B cell (primary cell): ENCODE measurements at regions not wholly inside any gene's neighbourhood (a gene's known extent, or its start where the extent isn't known, plus 50 kb on each side); places are given as distances from the start of the nearest gene placed in this dataset.

ENCODE experiments used
- ATAC-seq: fragments of 200-7000 bp; cut with Tn5 transposase; one replicate; pipeline ENCODE4 v1.10.0; 2021; ENCODE audit warnings: low read depth, mild to moderate bottlenecking, moderate number of reproducible peaks, moderate library complexity
- CTCF ChIA-PET: fragments of 350-600 bp; sonication (Branson Sonifier 250); formaldehyde crosslinking; loops from one replicate; lab custom pipeline; 2021; ENCODE audit warnings: antibody characterized with exemption, inconsistent platforms; lab: Charles Lee
- POLR2A ChIA-PET: fragments of 350-600 bp; sonication (Branson Sonifier 250); formaldehyde crosslinking; loops from one replicate; lab custom pipeline; 2021; ENCODE audit warnings: antibody characterized with exemption; lab: Charles Lee
- DNase-seq: peaks from one replicate; pipeline ENCODE4 v3.0.0; 2013
- H2AFZ ChIP-seq: 2 replicates; pipeline ENCODE4 v1.6.1; 2012; ENCODE audit warnings: mild to moderate bottlenecking, low read depth, low read length; ENCODE audit not compliant: insufficient read depth, poor library complexity, severe bottlenecking
- H3K27ac ChIP-seq, 2 donors: 1 replicate in 1 of 2; 2 replicates in 1 of 2; pipeline ENCODE4 v1.5.1; 2012 to 2013; ENCODE audit warnings: low read length in 2 of 2, mild to moderate bottlenecking in 2 of 2, moderate library complexity in 1 of 2
- H3K27me3 ChIP-seq, 4 experiments: fragments of 200-600 bp in 1 of 4; sonication (generic) in 1 of 4; replicated peaks in 1 of 4; 1 replicate in 2 of 4; 2 replicates in 2 of 4; pipeline versions ENCODE4 v1.6.1 to v1.7.0; 2013 to 2016; ENCODE audit warnings: low read length in 3 of 4, mild to moderate bottlenecking in 2 of 4, mixed read lengths in 1 of 4, moderate library complexity in 1 of 4; ENCODE audit not compliant: insufficient read depth in 4 of 4, control insufficient read depth in 3 of 4; ENCODE audit errors: control extremely low read depth in 1 of 4
- H3K36me3 ChIP-seq, 2 experiments: replicated peaks in 1 of 2; 1 replicate in 1 of 2; 2 replicates in 1 of 2; pipeline versions ENCODE4 v1.6.1 to v1.7.1; 2013; ENCODE audit warnings: low read length in 1 of 2; ENCODE audit not compliant: insufficient read depth in 2 of 2, control insufficient read depth in 1 of 2; ENCODE audit errors: control extremely low read depth in 1 of 2, extremely low read depth in 1 of 2
- H3K4me1 ChIP-seq, 2 donors: fragments of 200-600 bp in 1 of 2; sonication (generic) in 1 of 2; 1 replicate in 1 of 2; 2 replicates in 1 of 2; pipeline versions ENCODE4 v1.5.1 to v1.6.1; 2013 to 2017; ENCODE audit warnings: low read length in 2 of 2; ENCODE audit not compliant: control insufficient read depth in 2 of 2, insufficient read depth in 2 of 2
- H3K4me2 ChIP-seq: replicated peaks from 2 replicates; pipeline ENCODE3; 2012; ENCODE audit warnings: mild to moderate bottlenecking, low read depth, low read length; ENCODE audit not compliant: poor library complexity, severe bottlenecking
- H3K4me3 ChIP-seq, 5 experiments: fragments of 200-600 bp in 1 of 5; sonication (generic) in 1 of 5; 1 replicate in 3 of 5; 2 replicates in 2 of 5; pipeline versions ENCODE4 v1.5.1 to v1.7.0; 2011 to 2016; ENCODE audit warnings: low read length in 4 of 5, mild to moderate bottlenecking in 4 of 5, low read depth in 2 of 5, control low read depth in 1 of 5, moderate library complexity in 1 of 5; ENCODE audit not compliant: insufficient read depth in 1 of 5; ENCODE audit errors: control extremely low read depth in 1 of 5, extremely low read depth in 1 of 5
- H3K79me2 ChIP-seq: fragments of 200-600 bp; sonication (generic); one replicate; pipeline ENCODE4 v1.6.0; 2016; ENCODE audit warnings: low read length; ENCODE audit not compliant: control insufficient read depth, insufficient read depth
- H3K9ac ChIP-seq: fragments of 200-600 bp; sonication (generic); 2 replicates; pipeline ENCODE4 v1.6.1; 2017; ENCODE audit warnings: mild to moderate bottlenecking, low read length, moderate library complexity
- H3K9me3 ChIP-seq, 3 donors: one replicate each; pipeline versions ENCODE4 v1.6.1 to v1.7.1; 2013; ENCODE audit warnings: low read length in 2 of 3; ENCODE audit not compliant: control insufficient read depth in 2 of 3, insufficient read depth in 1 of 3; ENCODE audit errors: control extremely low read depth in 1 of 3
- H4K20me1 ChIP-seq: 2 replicates; pipeline ENCODE4 v1.6.0; 2012; ENCODE audit warnings: mild to moderate bottlenecking, low read length; ENCODE audit not compliant: insufficient read depth, control insufficient read depth, poor library complexity, severe bottlenecking
- H3K27ac Mint-ChIP-seq: one replicate; pipeline ENCODE4 v1.8.0; 2021; ENCODE audit warnings: mixed read lengths
- H3K27me3 Mint-ChIP-seq: one replicate; pipeline ENCODE4 v1.8.0; 2021; ENCODE audit warnings: mixed read lengths
- H3K4me1 Mint-ChIP-seq: one replicate; pipeline ENCODE4 v1.8.0; 2021; ENCODE audit warnings: mixed read lengths
- H3K4me3 Mint-ChIP-seq: one replicate; pipeline ENCODE4 v1.8.0; 2021; ENCODE audit warnings: mixed read lengths
- H3K9me3 Mint-ChIP-seq: one replicate; pipeline ENCODE4 v1.8.0; 2022; ENCODE audit warnings: mixed read lengths; ENCODE audit not compliant: insufficient read depth
- CTCF ChIP-seq: fragments of 200-600 bp; IDR thresholded peaks from one replicate; pipeline ENCODE4 v1.8.0; 2022; ENCODE audit warnings: antibody characterized with exemption, mild to moderate bottlenecking
- EZH2 ChIP-seq: IDR thresholded peaks from 2 replicates; pipeline ENCODE4 v1.6.1; 2012; ENCODE audit warnings: borderline replicate concordance, low read depth, mild to moderate bottlenecking, moderate library complexity, low read length; ENCODE audit not compliant: insufficient read depth, poor library complexity, severe bottlenecking
- WGBS: methylation state at CpG from one replicate; pipeline ENCODE4 v1.1.5; 2013; ENCODE audit warnings: missing lambda C conversion rate; ENCODE audit not compliant: insufficient coverage; 5-methylcytosine and 5-hydroxymethylcytosine counted together
- intact Hi-C: fragments of 100-400 bp; cut with micrococcal nuclease; formaldehyde crosslinking; loops from one replicate; pipeline ENCODE4 v1.10.0; 2022

- Histone ChIP-seq H2AFZ (no peak overlapping the region), H3K27me3 (no peaks in the 10 kb centered on the region), H4K20me1 (no peaks in the 10 kb centered on the region), H3K4me1 (no peaks in the 10 kb centered on the region), H3K79me2 (no peaks in the 10 kb centered on the region), H3K9ac (no peak overlapping the region), H3K27ac (no peak overlapping the region), H3K9me3 (peaks cover 0 to 22% (median 7%) of the 10 kb centered on the region in 3 donors), H3K4me3 (no peak overlapping the region), H3K4me2 (no peak overlapping the region), H3K36me3 (no peaks in the 10 kb centered on the region)
- ChIA-PET POLR2A (no interaction called here), CTCF (no interaction called here)
- Mint-ChIP-seq H3K27me3 (no peaks in the 10 kb centered on the region), H3K27ac (no peak overlapping the region), H3K9me3 (peaks cover 4% of the 10 kb centered on the region), H3K4me1 (no peaks in the 10 kb centered on the region), H3K4me3 (no peak overlapping the region)
- no CpG with 5 or more reads among the region's 4 CpGs for WGBS
- no peak for DNase-seq
- intact Hi-C loops: no loop called here
- no peak for ATAC-seq
- TF ChIP-seq CTCF: no peak
- no peak for TF ChIP-seq EZH2
Observed at GRCh38 chr7:68767462-68767861, 830.8 kb upstream of the AUTS2 start.

DNA sequence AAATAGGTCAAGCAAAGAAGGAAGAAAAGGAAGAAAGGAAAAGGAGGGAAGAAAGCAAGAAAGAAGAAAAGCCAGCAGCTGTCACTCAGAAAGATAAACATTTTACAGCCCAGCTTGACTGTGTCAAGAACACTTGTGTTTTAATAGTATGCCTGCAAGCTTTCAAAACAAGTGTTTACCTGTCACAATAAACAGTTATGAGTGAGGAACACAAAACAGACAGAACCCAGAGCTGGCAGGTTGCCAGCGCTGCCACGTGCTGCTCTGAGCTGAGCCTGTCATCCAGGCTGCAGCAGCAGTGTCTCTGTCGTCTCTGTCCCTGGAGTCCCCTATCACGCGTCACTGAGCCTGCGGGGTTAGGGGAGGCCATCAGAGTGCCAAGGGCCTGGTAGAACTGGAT lies 827.6 kb upstream of the AUTS2 start:
- no peaks in the 10 kb centered on the region for H3K9me3 Mint-ChIP-seq
- POLR2A ChIA-PET: no interaction called here
- no peak overlapping the region for H3K4me3 ChIP-seq

More for the DNA sequence above, 827.6 kb upstream of the AUTS2 start:
- H3K4me3 Mint-ChIP-seq: no peak overlapping the region
- intact Hi-C loops: no loop called here
- no peaks in the 10 kb centered on the region for H3K27me3 ChIP-seq
- H3K9ac ChIP-seq: no peak overlapping the region
- H3K79me2 ChIP-seq: no peaks in the 10 kb centered on the region
- no peaks in the 10 kb centered on the region for H3K4me1 Mint-ChIP-seq
- H3K9me3 ChIP-seq: peaks cover 0 to 13% (median 0%) of the 10 kb centered on the region in 3 donors
- TF ChIP-seq EZH2 (no peak), CTCF (no peak)
- ATAC-seq (no peak), DNase-seq (no peak)
- 65% methylated on average over 6 of the region's 6 CpGs for WGBS
- no peaks in the 10 kb centered on the region for H4K20me1 ChIP-seq
- no peak overlapping the region for H2AFZ ChIP-seq
- CTCF ChIA-PET: no interaction called here
- H3K4me2 ChIP-seq: no peak overlapping the region
- no peaks in the 10 kb centered on the region for H3K27me3 Mint-ChIP-seq
- H3K27ac Mint-ChIP-seq: no peak overlapping the region
- no peaks in the 10 kb centered on the region for H3K36me3 ChIP-seq
- H3K4me1 ChIP-seq: no peaks in the 10 kb centered on the region
- H3K27ac ChIP-seq: no peak overlapping the region
